ENCODE measurements at regions not wholly inside any gene's neighbourhood (a gene's known extent, or its start where the extent isn't known, plus 50 kb on each side); places are given as distances from the start of the nearest gene placed in this dataset.
"Not testable (repeated sequence)": the region's sequence is repeated elsewhere in the genome, so short reads cannot be mapped to it uniquely, and the experiment has no call there.

- no peak for DNase-seq (ENCODE audit: low spot score)
These were observed 82.0 kb upstream of the HAPLN1 start for GRCh38 chr5:83802686-83803085.

- no peak for DNase-seq (ENCODE audit: low spot score)
These were observed 79.5 kb upstream of the HAPLN1 start for GRCh38 chr5:83800201-83800600.

- DNase-seq (ENCODE audit: low spot score), result not testable (repeated sequence)
These were observed 78.4 kb upstream of the HAPLN1 start for GRCh38 chr5:83799020-83799419.

- DNase-seq (ENCODE audit: low spot score), result no peak
These were observed 68.7 kb upstream of the HAPLN1 start for GRCh38 chr5:83789371-83789770.

GRCh38 chr5:83787631-83788030 lies 67.0 kb upstream of the HAPLN1 start:
- DNase-seq (ENCODE audit: low spot score), result no peak

- DNase-seq (ENCODE audit: low spot score), result no peak
These were observed 64.6 kb upstream of the HAPLN1 start for GRCh38 chr5:83785176-83785668.

GRCh38 chr5:83780699-83781350 lies 60.2 kb upstream of the HAPLN1 start:
- DNase-seq (ENCODE audit: low spot score), result no peak

GRCh38 chr5:83777856-83778255 lies 57.2 kb upstream of the HAPLN1 start:
- DNase-seq (ENCODE audit: low spot score), result no peak

- no peak for DNase-seq (ENCODE audit: low spot score)
These were observed 55.9 kb upstream of the HAPLN1 start for GRCh38 chr5:83776437-83777031.
